HG03378 (cell line): ENCODE measurements at regions not wholly inside any gene's neighbourhood (a gene's known extent, or its start where the extent isn't known, plus 50 kb on each side); places are given as distances from the start of the nearest gene placed in this dataset.

Experiments
- ATAC-seq: cut with Tn5 transposase; IDR thresholded peaks from one replicate; pipeline ENCODE4 v1.9.1; 2021; ENCODE audit warnings: mild to moderate bottlenecking, moderate library complexity; ENCODE audit not compliant: unreplicated experiment

- no peak for ATAC-seq
Observed at GRCh38 chr13:28548468-28548867, 53.5 kb upstream of the FLT1 start.

- ATAC-seq: no peak
Observed at GRCh38 chr13:28545583-28546333, 50.8 kb upstream of the FLT1 start.
